Left ventricle myocardium inferior (tissue), 1 donor: ENCODE measurements at regions not wholly inside any gene's neighbourhood (a gene's known extent, or its start where the extent isn't known, plus 50 kb on each side); places are given as distances from the start of the nearest gene placed in this dataset.

Experiments used
- DNase-seq: peaks from one replicate; pipeline ENCODE4 v3.0.0-alpha.2; 2020
- H3K27ac ChIP-seq: fragments of 200-600 bp; replicated peaks from 2 replicates; pipeline ENCODE4 v1.8.0; 2021
- H3K27me3 ChIP-seq: fragments of 200-600 bp; 2 replicates; pipeline ENCODE4 v1.8.0; 2021; ENCODE audit warnings: low read depth
- H3K36me3 ChIP-seq: fragments of 200-600 bp; 2 replicates; pipeline ENCODE4 v1.8.0; 2021
- H3K4me1 ChIP-seq: fragments of 200-600 bp; 2 replicates; pipeline ENCODE4 v1.8.0; 2021
- H3K4me3 ChIP-seq: fragments of 200-600 bp; 2 replicates; pipeline ENCODE4 v1.8.0; 2021; ENCODE audit warnings: mild to moderate bottlenecking, moderate library complexity
- H3K9me3 ChIP-seq: fragments of 200-600 bp; replicated peaks from 2 replicates; pipeline ENCODE4 v1.8.0; 2021
- CTCF ChIP-seq: fragments of 200-600 bp; IDR thresholded peaks from 2 replicates; pipeline ENCODE4 v1.8.0; 2021; ENCODE audit warnings: antibody characterized with exemption, mild to moderate bottlenecking, borderline replicate concordance
- intact Hi-C: fragments of 100-400 bp; cut with micrococcal nuclease; formaldehyde crosslinking; loops from one replicate; pipeline ENCODE4 v1.11.0; 2022
- donor health status: DM: no; HTN: yes; CAD: no; lungs with severe emphysema.

GRCh38 chr15:69847625-69848024 lies 250.1 kb downstream of the TLE3 start:
- Histone ChIP-seq H3K4me3 (no peak overlapping the region), H3K4me1 (peaks cover 7% of the 10 kb centered on the region), H3K27me3 (peaks cover 63% of the 10 kb centered on the region), H3K36me3 (no peaks in the 10 kb centered on the region), H3K27ac (no peak overlapping the region), H3K9me3 (no peaks in the 10 kb centered on the region)
- no peak for TF ChIP-seq CTCF
- no peak for DNase-seq
- intact Hi-C loops = no loop called here

GRCh38 chr15:69848096-69848495 lies 249.6 kb downstream of the TLE3 start:
- H3K36me3 ChIP-seq = no peaks in the 10 kb centered on the region
- no peak overlapping the region for H3K4me3 ChIP-seq
- peaks cover 7% of the 10 kb centered on the region for H3K4me1 ChIP-seq
- no peaks in the 10 kb centered on the region for H3K9me3 ChIP-seq
- TF ChIP-seq CTCF = no peak
- no peak for DNase-seq
- H3K27me3 ChIP-seq = peaks cover 68% of the 10 kb centered on the region
- no peak overlapping the region for H3K27ac ChIP-seq
- intact Hi-C loops = no loop called here

- TF ChIP-seq CTCF = no peak
Measured at GRCh38 chr15:69848551-69849231, 249.0 kb downstream of the TLE3 start.

GRCh38 chr15:69849232-69849610 lies 248.5 kb downstream of the TLE3 start:
- Histone ChIP-seq H3K9me3 (no peaks in the 10 kb centered on the region), H3K36me3 (no peaks in the 10 kb centered on the region), H3K27ac (no peak overlapping the region), H3K4me1 (peaks cover 5% of the 10 kb centered on the region), H3K27me3 (peaks cover 79% of the 10 kb centered on the region), H3K4me3 (no peak overlapping the region)
- no peak for DNase-seq
- no peak for TF ChIP-seq CTCF
- intact Hi-C loops = no loop called here

More at GRCh38 chr15:69848551-69849231, 249.0 kb downstream of the TLE3 start:
- no peak for DNase-seq
- Histone ChIP-seq H3K4me3 (no peak overlapping the region), H3K36me3 (no peaks in the 10 kb centered on the region), H3K4me1 (peaks cover 7% of the 10 kb centered on the region), H3K27me3 (peaks cover 74% of the 10 kb centered on the region), H3K27ac (no peak overlapping the region), H3K9me3 (no peaks in the 10 kb centered on the region)
- intact Hi-C loops = no loop called here

- no peak overlapping the region for H3K27ac ChIP-seq
- no peaks in the 10 kb centered on the region for H3K4me1 ChIP-seq
- H3K4me3 ChIP-seq = no peak overlapping the region
- H3K36me3 ChIP-seq = no peaks in the 10 kb centered on the region
- TF ChIP-seq CTCF = no peak
- DNase-seq = no peak
- H3K27me3 ChIP-seq = peaks cover 89% of the 10 kb centered on the region
- intact Hi-C loops = no loop called here
- no peaks in the 10 kb centered on the region for H3K9me3 ChIP-seq
Measured at GRCh38 chr15:69852482-69852881, 245.2 kb downstream of the TLE3 start.
